RPMI7951 (cell line): ENCODE measurements at regions not wholly inside any gene's neighbourhood (a gene's known extent, or its start where the extent isn't known, plus 50 kb on each side); places are given as distances from the start of the nearest gene placed in this dataset.
"Not testable (repeated sequence)": the region's sequence is repeated elsewhere in the genome, so short reads cannot be mapped to it uniquely, and the experiment has no call there.

Experiments used
- DNase-seq: peaks from one replicate; pipeline ENCODE4 v3.0.0-alpha.2; 2012; ENCODE audit warnings: low read depth

GRCh38 chr14:38583471-38583870, 327.6 kb upstream of the CLEC14A start:
- DNase-seq = no peak

GRCh38 chr14:38578278-38578681, 322.4 kb upstream of the CLEC14A start:
- no peak for DNase-seq

- no peak for DNase-seq
These were observed 311.8 kb upstream of the CLEC14A start for GRCh38 chr14:38567703-38568102.

- no peak for DNase-seq
These were observed 305.8 kb upstream of the CLEC14A start for GRCh38 chr14:38561657-38562056.

GRCh38 chr14:38559711-38560110, 303.8 kb upstream of the CLEC14A start:
- no peak for DNase-seq

- DNase-seq = not testable (repeated sequence)
These were observed 301.5 kb upstream of the CLEC14A start for GRCh38 chr14:38557391-38557790.

GRCh38 chr14:38556252-38556651, 300.4 kb upstream of the CLEC14A start:
- no peak for DNase-seq

- no peak for DNase-seq
These were observed 298.1 kb upstream of the CLEC14A start for GRCh38 chr14:38554026-38554425.

GRCh38 chr14:38553586-38553985, 297.7 kb upstream of the CLEC14A start:
- DNase-seq = no peak

GRCh38 chr14:38549564-38549963, 293.7 kb upstream of the CLEC14A start:
- no peak for DNase-seq

- no peak for DNase-seq
These were observed 292.1 kb upstream of the CLEC14A start for GRCh38 chr14:38547961-38548490.

GRCh38 chr14:38546932-38547551, 291.1 kb upstream of the CLEC14A start:
- no peak for DNase-seq

GRCh38 chr14:38544776-38545175, 288.9 kb upstream of the CLEC14A start:
- no peak for DNase-seq

- not testable (repeated sequence) for DNase-seq
These were observed 288.0 kb upstream of the CLEC14A start for GRCh38 chr14:38543851-38544250.

- not testable (repeated sequence) for DNase-seq
These were observed 282.2 kb upstream of the CLEC14A start for GRCh38 chr14:38538053-38538452.

GRCh38 chr14:38536376-38537038, 280.6 kb upstream of the CLEC14A start:
- no peak for DNase-seq

- no peak for DNase-seq
These were observed 272.7 kb upstream of the CLEC14A start for GRCh38 chr14:38528582-38528981.

- DNase-seq = no peak
These were observed 271.6 kb upstream of the CLEC14A start for GRCh38 chr14:38527502-38527878.

GRCh38 chr14:38526826-38527501, 271.1 kb upstream of the CLEC14A start:
- no peak for DNase-seq

GRCh38 chr14:38524636-38525509, 269.0 kb upstream of the CLEC14A start:
- no peak for DNase-seq

GRCh38 chr14:38522724-38523123, 266.8 kb upstream of the CLEC14A start:
- no peak for DNase-seq

- no peak for DNase-seq
These were observed 265.7 kb upstream of the CLEC14A start for GRCh38 chr14:38521591-38521990.
